ENCODE measurements at regions not wholly inside any gene's neighbourhood (a gene's known extent, or its start where the extent isn't known, plus 50 kb on each side); places are given as distances from the start of the nearest gene placed in this dataset.

DNA sequence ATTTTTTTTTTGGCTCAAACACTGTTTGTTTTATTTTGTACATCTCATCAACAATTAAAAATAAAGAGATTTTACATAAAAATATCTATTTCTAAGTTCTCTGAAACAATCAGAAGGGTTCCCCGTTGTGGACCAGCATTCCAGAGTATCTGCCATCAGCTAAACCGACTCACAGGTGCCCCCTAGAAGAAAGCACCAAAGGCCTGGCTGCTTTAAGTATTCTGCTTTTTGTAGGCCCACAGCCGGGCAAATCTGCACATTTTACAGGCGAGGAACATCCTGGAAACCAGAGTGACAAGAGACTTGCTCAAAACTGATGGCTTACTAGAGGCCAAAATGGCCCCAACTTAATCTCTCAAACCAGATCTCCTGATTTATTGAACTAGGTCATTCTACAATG lies 82.2 kb upstream of the SETBP1 start:
- TF ChIP-seq EZH2 (IDR thresholded peaks at IDR 0.05; ENCODE audit: low read length, missing control alignments) = no peak
- no peak overlapping the region for H3K9ac ChIP-seq (ENCODE audit: insufficient read depth, low read length)
- no peaks in the 10 kb centered on the region for H3K79me2 ChIP-seq (ENCODE audit: control insufficient read depth, insufficient read depth, low read length)
- no peak overlapping the region for H2AFZ ChIP-seq (ENCODE audit: low read length)
- H3K36me3 ChIP-seq (ENCODE audit: control insufficient read depth, insufficient read depth, low read length) = no peaks in the 10 kb centered on the region
- H3K27me3 ChIP-seq (ENCODE audit: control insufficient read depth, insufficient read depth, low read length) = no peaks in the 10 kb centered on the region
- DNase-seq (ENCODE audit: low read depth in 2 of 2) = no peak
- no peaks in the 10 kb centered on the region for H3K9me3 ChIP-seq (ENCODE audit: control insufficient read depth, insufficient read depth, low read depth, low read length)
- H3K27ac ChIP-seq (ENCODE audit: insufficient read depth, low read length) = no peak overlapping the region
- no peak overlapping the region for H3K4me3 ChIP-seq (replicated peaks in 1 of 4; ENCODE audit: control extremely low read depth in 1 of 4, insufficient read depth in 1 of 4, low read depth in 3 of 4, low read length in 4 of 4)
- no peak overlapping the region for H3K4me2 ChIP-seq (ENCODE audit: extremely low read depth, insufficient read depth, low read length)
- peaks cover 14% of the 10 kb centered on the region for H3K4me1 ChIP-seq (ENCODE audit: control insufficient read depth, extremely low read depth, insufficient read depth, low read length)
- no peaks in the 10 kb centered on the region for H4K20me1 ChIP-seq (ENCODE audit: control insufficient read depth, extremely low read depth, insufficient read depth, low read length)

DNA sequence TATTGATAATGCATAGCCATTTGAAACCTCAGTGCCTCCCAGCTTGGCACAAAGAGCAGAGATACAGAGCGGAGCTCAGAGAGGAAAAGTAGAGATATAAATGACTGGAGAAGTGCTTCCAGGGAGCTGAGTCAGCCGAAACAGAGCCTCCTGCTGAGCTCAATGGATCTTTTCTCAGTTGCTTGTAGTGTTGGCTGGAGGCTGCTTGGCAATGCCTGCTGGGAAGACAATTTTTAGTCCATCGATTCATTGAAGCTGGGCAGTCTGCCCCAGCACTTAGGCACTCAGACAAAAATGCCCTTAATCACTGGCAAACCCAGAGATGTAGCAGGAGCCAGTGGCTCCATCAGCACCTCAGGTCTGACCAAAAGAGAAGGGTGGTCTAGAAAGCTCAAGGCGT lies 81.3 kb upstream of the SETBP1 start:
- no peaks in the 10 kb centered on the region for H3K36me3 ChIP-seq (ENCODE audit: control insufficient read depth, insufficient read depth, low read length)
- no peaks in the 10 kb centered on the region for H3K79me2 ChIP-seq (ENCODE audit: control insufficient read depth, insufficient read depth, low read length)
- no peak overlapping the region for H3K4me2 ChIP-seq (ENCODE audit: extremely low read depth, insufficient read depth, low read length)
- H4K20me1 ChIP-seq (ENCODE audit: control insufficient read depth, extremely low read depth, insufficient read depth, low read length) = no peaks in the 10 kb centered on the region
- no peak overlapping the region for H3K4me3 ChIP-seq (replicated peaks in 1 of 4; ENCODE audit: control extremely low read depth in 1 of 4, insufficient read depth in 1 of 4, low read depth in 3 of 4, low read length in 4 of 4)
- no peaks in the 10 kb centered on the region for H3K9me3 ChIP-seq (ENCODE audit: control insufficient read depth, insufficient read depth, low read depth, low read length)
- no peak overlapping the region for H3K27ac ChIP-seq (ENCODE audit: insufficient read depth, low read length)
- no peak overlapping the region for H2AFZ ChIP-seq (ENCODE audit: low read length)
- TF ChIP-seq, protein P1, sequence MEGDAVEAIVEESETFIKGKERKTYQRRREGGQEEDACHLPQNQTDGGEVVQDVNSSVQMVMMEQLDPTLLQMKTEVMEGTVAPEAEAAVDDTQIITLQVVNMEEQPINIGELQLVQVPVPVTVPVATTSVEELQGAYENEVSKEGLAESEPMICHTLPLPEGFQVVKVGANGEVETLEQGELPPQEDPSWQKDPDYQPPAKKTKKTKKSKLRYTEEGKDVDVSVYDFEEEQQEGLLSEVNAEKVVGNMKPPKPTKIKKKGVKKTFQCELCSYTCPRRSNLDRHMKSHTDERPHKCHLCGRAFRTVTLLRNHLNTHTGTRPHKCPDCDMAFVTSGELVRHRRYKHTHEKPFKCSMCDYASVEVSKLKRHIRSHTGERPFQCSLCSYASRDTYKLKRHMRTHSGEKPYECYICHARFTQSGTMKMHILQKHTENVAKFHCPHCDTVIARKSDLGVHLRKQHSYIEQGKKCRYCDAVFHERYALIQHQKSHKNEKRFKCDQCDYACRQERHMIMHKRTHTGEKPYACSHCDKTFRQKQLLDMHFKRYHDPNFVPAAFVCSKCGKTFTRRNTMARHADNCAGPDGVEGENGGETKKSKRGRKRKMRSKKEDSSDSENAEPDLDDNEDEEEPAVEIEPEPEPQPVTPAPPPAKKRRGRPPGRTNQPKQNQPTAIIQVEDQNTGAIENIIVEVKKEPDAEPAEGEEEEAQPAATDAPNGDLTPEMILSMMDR (conservative IDR thresholded peaks at IDR 0.05 in 1 of 2, IDR thresholded peaks at IDR 0.05 in 1 of 2; ENCODE audit: low read depth in 1 of 2, low read length in 2 of 2) = no peak
- no peak for TF ChIP-seq EZH2 (IDR thresholded peaks at IDR 0.05; ENCODE audit: low read length, missing control alignments)
- peak; percentile 31 to 83 for DNase-seq (ENCODE audit: low read depth in 2 of 2)
- peaks cover 14% of the 10 kb centered on the region for H3K4me1 ChIP-seq (ENCODE audit: control insufficient read depth, extremely low read depth, insufficient read depth, low read length)
- no peak overlapping the region for H3K9ac ChIP-seq (ENCODE audit: insufficient read depth, low read length)
- no peaks in the 10 kb centered on the region for H3K27me3 ChIP-seq (ENCODE audit: control insufficient read depth, insufficient read depth, low read length)

- H4K20me1 ChIP-seq (ENCODE audit: control insufficient read depth, extremely low read depth, insufficient read depth, low read length) = no peaks in the 10 kb centered on the region
- no peak overlapping the region for H2AFZ ChIP-seq (ENCODE audit: low read length)
- no peaks in the 10 kb centered on the region for H3K9me3 ChIP-seq (ENCODE audit: control insufficient read depth, insufficient read depth, low read depth, low read length)
- H3K79me2 ChIP-seq (ENCODE audit: control insufficient read depth, insufficient read depth, low read length) = no peaks in the 10 kb centered on the region
- H3K27ac ChIP-seq (ENCODE audit: insufficient read depth, low read length) = no peak overlapping the region
- no peaks in the 10 kb centered on the region for H3K36me3 ChIP-seq (ENCODE audit: control insufficient read depth, insufficient read depth, low read length)
- H3K9ac ChIP-seq (ENCODE audit: insufficient read depth, low read length) = no peak overlapping the region
- TF ChIP-seq, protein P1 (conservative IDR thresholded peaks at IDR 0.05 in 1 of 2, IDR thresholded peaks at IDR 0.05 in 1 of 2; ENCODE audit: low read depth in 1 of 2, low read length in 2 of 2) = no peak
- TF ChIP-seq EZH2 (IDR thresholded peaks at IDR 0.05; ENCODE audit: low read length, missing control alignments) = no peak
- peak; percentile 76 to 85 for DNase-seq (ENCODE audit: low read depth in 2 of 2)
- H3K4me3 ChIP-seq (replicated peaks in 1 of 4; ENCODE audit: control extremely low read depth in 1 of 4, insufficient read depth in 1 of 4, low read depth in 3 of 4, low read length in 4 of 4) = no peak overlapping the region
- H3K27me3 ChIP-seq (ENCODE audit: control insufficient read depth, insufficient read depth, low read length) = no peaks in the 10 kb centered on the region
- H3K4me1 ChIP-seq (ENCODE audit: control insufficient read depth, extremely low read depth, insufficient read depth, low read length) = peaks cover 7% of the 10 kb centered on the region
- no peak overlapping the region for H3K4me2 ChIP-seq (ENCODE audit: extremely low read depth, insufficient read depth, low read length)
Observed at GRCh38 chr18:44601447-44601846, 79.2 kb upstream of the SETBP1 start.
